Lower lobe of right lung (tissue), 2 donors: ENCODE measurements at regions not wholly inside any gene's neighbourhood (a gene's known extent, or its start where the extent isn't known, plus 50 kb on each side); places are given as distances from the start of the nearest gene placed in this dataset.

Source experiments
- ATAC-seq, 2 donors: fragments of 200-7000 bp; cut with Tn5 transposase; one replicate each; pipeline ENCODE4 v1.9.1; 2020 to 2022; ENCODE audit warnings: mild to moderate bottlenecking in 2 of 2, moderate library complexity in 2 of 2
- DNase-seq: peaks from one replicate; pipeline ENCODE4 v3.0.0-alpha.2; 2020
- H3K27ac ChIP-seq: fragments of 200-600 bp; one replicate; pipeline ENCODE4 v1.8.0; 2022
- H3K27me3 ChIP-seq: fragments of 200-600 bp; one replicate; pipeline ENCODE4 v1.8.0; 2022; ENCODE audit warnings: low read depth
- H3K36me3 ChIP-seq: fragments of 200-600 bp; one replicate; pipeline ENCODE4 v1.8.0; 2022; ENCODE audit warnings: mild to moderate bottlenecking
- H3K4me1 ChIP-seq: fragments of 200-600 bp; one replicate; pipeline ENCODE4 v1.8.0; 2022
- H3K4me3 ChIP-seq: fragments of 200-600 bp; one replicate; pipeline ENCODE4 v1.8.0; 2022; ENCODE audit warnings: mild to moderate bottlenecking
- H3K9me3 ChIP-seq: fragments of 200-600 bp; one replicate; pipeline ENCODE4 v1.8.0; 2022
- intact Hi-C: fragments of 100-400 bp; cut with DNase I; formaldehyde crosslinking; loops from one replicate; pipeline ENCODE4 v1.11.0; 2022
- TF ChIP-seq, protein P1 (sequence below): fragments of 200-600 bp; IDR thresholded peaks from one replicate; pipeline ENCODE4 v1.8.0; 2022; ENCODE audit warnings: antibody characterized with exemption, mild to moderate bottlenecking
- donor health status: DM: no; HTN: yes; CAD: no; lungs with severe emphysema.

DNA sequence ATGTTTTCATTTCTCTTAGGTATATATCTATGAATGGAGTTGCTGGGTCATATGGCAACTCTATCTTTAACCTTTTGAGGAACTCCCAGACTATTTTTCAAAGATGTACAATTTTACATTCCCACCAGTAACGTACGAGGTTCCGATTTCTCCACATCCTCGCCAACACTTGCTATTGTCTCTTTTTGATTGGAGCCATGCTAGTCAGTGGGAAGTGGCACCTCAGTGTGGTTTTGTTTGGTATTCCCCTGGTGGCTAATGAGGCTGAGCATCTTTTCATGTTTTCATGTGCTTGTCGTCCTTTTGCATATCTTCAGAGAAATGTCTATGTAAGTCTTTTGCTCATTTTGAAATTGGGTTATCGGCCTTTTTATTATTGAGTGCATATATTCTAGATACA lies 178.6 kb upstream of the EXOC2 start:
- H3K9me3 ChIP-seq = no peaks in the 10 kb centered on the region
- H3K36me3 ChIP-seq = no peaks in the 10 kb centered on the region
- H3K4me1 ChIP-seq = no peaks in the 10 kb centered on the region
- H3K4me3 ChIP-seq = no peak overlapping the region
- H3K27ac ChIP-seq = no peak overlapping the region
- intact Hi-C loops = no loop called here
- ATAC-seq (no peak), DNase-seq (no peak)
- TF ChIP-seq, protein P1, sequence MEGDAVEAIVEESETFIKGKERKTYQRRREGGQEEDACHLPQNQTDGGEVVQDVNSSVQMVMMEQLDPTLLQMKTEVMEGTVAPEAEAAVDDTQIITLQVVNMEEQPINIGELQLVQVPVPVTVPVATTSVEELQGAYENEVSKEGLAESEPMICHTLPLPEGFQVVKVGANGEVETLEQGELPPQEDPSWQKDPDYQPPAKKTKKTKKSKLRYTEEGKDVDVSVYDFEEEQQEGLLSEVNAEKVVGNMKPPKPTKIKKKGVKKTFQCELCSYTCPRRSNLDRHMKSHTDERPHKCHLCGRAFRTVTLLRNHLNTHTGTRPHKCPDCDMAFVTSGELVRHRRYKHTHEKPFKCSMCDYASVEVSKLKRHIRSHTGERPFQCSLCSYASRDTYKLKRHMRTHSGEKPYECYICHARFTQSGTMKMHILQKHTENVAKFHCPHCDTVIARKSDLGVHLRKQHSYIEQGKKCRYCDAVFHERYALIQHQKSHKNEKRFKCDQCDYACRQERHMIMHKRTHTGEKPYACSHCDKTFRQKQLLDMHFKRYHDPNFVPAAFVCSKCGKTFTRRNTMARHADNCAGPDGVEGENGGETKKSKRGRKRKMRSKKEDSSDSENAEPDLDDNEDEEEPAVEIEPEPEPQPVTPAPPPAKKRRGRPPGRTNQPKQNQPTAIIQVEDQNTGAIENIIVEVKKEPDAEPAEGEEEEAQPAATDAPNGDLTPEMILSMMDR = no peak
- H3K27me3 ChIP-seq = no peaks in the 10 kb centered on the region

DNA sequence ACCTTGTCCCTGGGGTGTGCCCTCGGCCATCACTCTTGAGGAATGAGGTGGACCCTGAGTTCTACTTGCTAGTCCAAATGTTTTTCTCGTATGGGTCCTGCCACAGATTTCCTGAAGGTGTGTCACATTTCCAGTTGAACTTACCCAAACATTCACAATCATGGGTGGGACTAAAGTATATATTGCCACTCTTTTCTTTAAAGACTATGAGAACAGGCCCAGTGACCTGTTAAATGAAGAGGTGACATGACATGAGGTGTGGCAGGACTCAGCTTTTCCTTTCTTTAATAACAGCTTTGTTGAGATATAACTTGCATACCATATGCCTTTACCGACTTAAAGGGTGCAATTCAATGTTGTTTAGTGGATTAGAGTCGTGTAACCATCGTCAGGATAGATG lies 177.2 kb upstream of the EXOC2 start:
- no peak for DNase-seq
- H3K27me3 ChIP-seq = no peaks in the 10 kb centered on the region
- H3K9me3 ChIP-seq = no peaks in the 10 kb centered on the region
- no peak for ATAC-seq
- TF ChIP-seq, protein P1 = no peak
- H3K4me1 ChIP-seq = no peaks in the 10 kb centered on the region
- intact Hi-C loops = no loop called here
- no peak overlapping the region for H3K4me3 ChIP-seq
- H3K36me3 ChIP-seq = no peaks in the 10 kb centered on the region
- H3K27ac ChIP-seq = no peak overlapping the region

DNA sequence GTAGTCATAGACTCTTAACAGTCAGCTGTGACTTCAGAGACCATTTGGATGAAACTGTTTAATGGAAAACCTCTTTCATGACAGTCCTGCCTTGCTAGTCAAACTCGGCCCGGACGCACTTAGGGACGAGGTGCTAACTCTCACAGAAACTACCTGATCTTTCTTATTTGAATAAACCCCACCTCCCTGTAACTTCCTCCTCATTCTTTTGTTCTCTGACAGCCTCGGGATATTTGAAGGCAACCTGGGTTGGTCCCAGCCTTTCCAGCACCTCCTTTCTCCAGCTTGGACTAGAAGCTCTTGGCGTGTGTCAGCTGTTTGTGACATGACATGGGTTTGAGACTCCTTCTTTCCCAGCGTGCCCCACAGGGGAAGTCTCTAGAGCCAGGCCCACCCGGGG lies 175.3 kb upstream of the EXOC2 start:
- Histone ChIP-seq H3K27me3 (no peaks in the 10 kb centered on the region), H3K36me3 (no peaks in the 10 kb centered on the region), H3K4me1 (no peaks in the 10 kb centered on the region), H3K4me3 (no peak overlapping the region), H3K27ac (no peak overlapping the region), H3K9me3 (no peaks in the 10 kb centered on the region)
- intact Hi-C loops = no loop called here
- DNase-seq = no peak
- ATAC-seq = no peak
- TF ChIP-seq, protein P1 = no peak

DNA sequence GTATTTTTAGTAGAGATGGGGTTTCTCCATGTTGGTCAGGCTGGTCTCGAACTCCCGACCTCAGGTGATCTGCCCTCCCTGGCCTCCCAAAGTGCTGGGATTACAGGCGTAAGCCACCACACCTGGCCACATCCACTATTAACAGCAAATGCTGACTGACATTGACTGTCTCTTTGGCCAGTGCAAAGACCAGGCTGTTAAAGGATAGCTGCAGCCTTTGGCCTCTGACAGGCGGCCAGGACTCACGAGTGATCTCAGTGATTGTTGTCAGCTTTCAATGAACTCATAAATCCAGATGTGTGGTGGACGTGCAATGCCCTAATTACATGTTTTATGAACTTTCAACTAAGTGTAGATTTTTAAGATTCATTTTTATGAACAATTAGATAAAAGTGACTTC lies 174.4 kb upstream of the EXOC2 start:
- ATAC-seq (no peak), DNase-seq (no peak)
- Histone ChIP-seq H3K4me1 (no peaks in the 10 kb centered on the region), H3K4me3 (no peak overlapping the region), H3K27me3 (no peaks in the 10 kb centered on the region), H3K27ac (no peak overlapping the region), H3K9me3 (no peaks in the 10 kb centered on the region), H3K36me3 (no peaks in the 10 kb centered on the region)
- TF ChIP-seq, protein P1 = no peak
- intact Hi-C loops = no loop called here

DNA sequence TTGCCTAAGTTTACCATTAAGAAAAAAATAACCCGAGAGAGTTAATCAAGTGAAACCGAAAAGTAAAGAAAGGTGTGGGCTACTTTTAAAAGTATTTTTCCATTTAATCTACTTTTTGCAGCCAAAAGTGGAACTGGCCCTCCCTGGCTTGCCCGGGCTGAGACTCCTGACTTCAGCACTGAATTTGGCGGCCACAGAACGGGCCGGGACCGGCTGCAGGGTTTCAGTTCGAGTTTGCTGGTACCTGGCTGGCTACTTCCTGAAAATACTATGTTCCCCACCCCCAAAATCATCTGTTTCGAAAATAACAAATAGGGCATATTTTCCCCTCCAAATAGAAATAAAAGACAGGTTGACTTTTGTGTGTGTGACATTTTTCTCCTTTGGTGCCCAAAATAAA lies 173.4 kb upstream of the EXOC2 start:
- H3K4me1 ChIP-seq = no peaks in the 10 kb centered on the region
- intact Hi-C loops = no loop called here
- TF ChIP-seq, protein P1 = no peak
- H3K9me3 ChIP-seq = no peaks in the 10 kb centered on the region
- H3K4me3 ChIP-seq = no peak overlapping the region
- H3K36me3 ChIP-seq = no peaks in the 10 kb centered on the region
- DNase-seq (no peak), ATAC-seq (no peak)
- H3K27ac ChIP-seq = no peak overlapping the region
- H3K27me3 ChIP-seq = no peaks in the 10 kb centered on the region

DNA sequence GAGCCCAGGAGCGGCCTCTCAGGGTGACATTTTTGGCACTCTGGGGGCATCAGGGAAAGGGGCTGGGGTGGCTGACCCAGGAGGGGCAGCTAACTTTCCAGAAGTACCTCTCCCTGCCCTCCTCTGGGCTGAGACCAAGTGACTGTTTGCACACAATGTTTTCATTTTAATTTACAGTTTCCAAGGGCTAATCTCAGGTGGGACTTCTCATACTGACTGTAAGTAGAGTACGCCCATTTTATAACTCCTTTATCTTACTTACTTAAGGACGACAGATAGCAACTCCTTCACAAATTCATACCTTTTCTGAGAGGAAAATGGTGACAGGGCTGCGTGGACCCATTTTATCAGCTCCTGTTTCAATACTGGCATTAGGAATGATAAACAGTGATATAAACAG lies 172.9 kb upstream of the EXOC2 start:
- Histone ChIP-seq H3K27me3 (no peaks in the 10 kb centered on the region), H3K4me3 (no peak overlapping the region), H3K9me3 (no peaks in the 10 kb centered on the region), H3K27ac (no peak overlapping the region), H3K4me1 (no peaks in the 10 kb centered on the region), H3K36me3 (no peaks in the 10 kb centered on the region)
- TF ChIP-seq, protein P1 = no peak
- ATAC-seq (no peak), DNase-seq (no peak)
- intact Hi-C loops = no loop called here
